Activated CD4-positive, alpha-beta T cell treated with anti-CD3 and anti-CD28 coated beads, Interleukin-2, amount 10 ng/mL, durations not matched to agents 7 days and 5 days (primary cell): ENCODE measurements at regions not wholly inside any gene's neighbourhood (a gene's known extent, or its start where the extent isn't known, plus 50 kb on each side); places are given as distances from the start of the nearest gene placed in this dataset.
"Not testable (repeated sequence)": the region's sequence is repeated elsewhere in the genome, so short reads cannot be mapped to it uniquely, and the experiment has no call there.

Source experiments
- CTCF ChIA-PET: fragments of 350-600 bp; sonication (Branson Sonifier 250); formaldehyde crosslinking; loops from one replicate; lab custom pipeline; 2021; ENCODE audit warnings: antibody characterized with exemption; lab: Charles Lee
- POLR2A ChIA-PET: fragments of 350-600 bp; sonication (Branson Sonifier 250); formaldehyde crosslinking; loops from one replicate; lab custom pipeline; 2021; ENCODE audit warnings: antibody characterized with exemption; lab: Charles Lee
- DNase-seq: peaks from one replicate; pipeline ENCODE4 v3.0.0-alpha.2; 2020
- H3K27ac Mint-ChIP-seq: one replicate; pipeline ENCODE4 v1.8.0; 2021; ENCODE audit warnings: mild to moderate bottlenecking, moderate library complexity, mixed read lengths
- H3K27me3 Mint-ChIP-seq: one replicate; pipeline ENCODE4 v1.8.0; 2021; ENCODE audit warnings: mixed read lengths
- H3K36me3 Mint-ChIP-seq: one replicate; pipeline ENCODE4 v1.8.0; 2021; ENCODE audit warnings: low read depth, mixed read lengths
- H3K4me1 Mint-ChIP-seq: one replicate; pipeline ENCODE4 v1.8.0; 2021; ENCODE audit warnings: mixed read lengths
- H3K4me3 Mint-ChIP-seq: one replicate; pipeline ENCODE4 v1.8.0; 2021; ENCODE audit warnings: mild to moderate bottlenecking, moderate library complexity, mixed read lengths
- H3K9me3 Mint-ChIP-seq: one replicate; pipeline ENCODE4 v1.8.0; 2021; ENCODE audit warnings: mixed read lengths

DNA sequence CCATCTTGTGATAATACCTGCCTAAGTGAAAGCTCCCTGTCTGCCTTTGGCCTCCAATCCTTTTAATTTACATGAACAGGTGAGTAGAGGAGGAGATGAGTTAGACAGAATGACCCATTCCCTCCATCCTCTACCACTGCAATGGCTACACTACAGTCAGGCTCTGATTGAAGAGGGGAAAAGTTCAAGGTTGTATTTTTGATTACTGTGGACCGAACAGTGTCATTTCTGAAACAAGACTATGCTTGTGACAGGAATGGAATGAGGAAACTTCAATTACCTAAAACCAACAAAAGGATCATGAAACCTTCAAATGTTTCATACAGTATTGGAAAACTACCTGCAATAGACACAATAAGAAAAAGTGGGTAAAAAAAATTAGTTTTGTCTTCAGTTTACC, 85.5 kb upstream of the GBE1 start:
- H3K27me3 Mint-ChIP-seq = no peaks in the 10 kb centered on the region
- POLR2A ChIA-PET = no interaction called here
- H3K4me1 Mint-ChIP-seq = no peaks in the 10 kb centered on the region
- DNase-seq = no peak
- no peak overlapping the region for H3K4me3 Mint-ChIP-seq
- no peaks in the 10 kb centered on the region for H3K36me3 Mint-ChIP-seq
- no peaks in the 10 kb centered on the region for H3K9me3 Mint-ChIP-seq
- H3K27ac Mint-ChIP-seq = no peak overlapping the region
- CTCF ChIA-PET = interaction anchor here (1.0 kb wide), 1 partner anchor 29 kb away, joined by 3 read pairs; no protein-coding TSS in a partner anchor

DNA sequence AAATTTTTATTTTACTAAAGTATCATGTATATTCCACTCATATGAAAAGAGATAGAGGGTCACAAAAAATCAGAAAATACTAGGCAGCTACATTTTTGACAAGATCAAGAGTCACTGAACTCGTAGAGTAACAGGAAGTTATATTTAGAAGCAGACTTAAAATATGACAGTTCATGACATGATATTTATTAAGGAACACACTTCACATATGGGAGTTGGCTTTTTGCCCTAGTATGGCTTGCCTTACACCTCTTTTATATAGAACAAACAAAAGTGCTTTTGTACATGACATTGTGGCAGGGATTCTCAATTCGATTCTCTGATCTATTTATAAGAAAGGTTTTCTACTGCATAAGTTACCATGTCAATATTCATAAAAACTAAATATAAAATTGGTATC, 80.1 kb upstream of the GBE1 start:
- H3K36me3 Mint-ChIP-seq = no peaks in the 10 kb centered on the region
- H3K9me3 Mint-ChIP-seq = no peaks in the 10 kb centered on the region
- H3K27me3 Mint-ChIP-seq = no peaks in the 10 kb centered on the region
- CTCF ChIA-PET = no interaction called here
- DNase-seq = no peak
- POLR2A ChIA-PET = no interaction called here
- no peaks in the 10 kb centered on the region for H3K4me1 Mint-ChIP-seq
- no peak overlapping the region for H3K27ac Mint-ChIP-seq
- no peak overlapping the region for H3K4me3 Mint-ChIP-seq

DNA sequence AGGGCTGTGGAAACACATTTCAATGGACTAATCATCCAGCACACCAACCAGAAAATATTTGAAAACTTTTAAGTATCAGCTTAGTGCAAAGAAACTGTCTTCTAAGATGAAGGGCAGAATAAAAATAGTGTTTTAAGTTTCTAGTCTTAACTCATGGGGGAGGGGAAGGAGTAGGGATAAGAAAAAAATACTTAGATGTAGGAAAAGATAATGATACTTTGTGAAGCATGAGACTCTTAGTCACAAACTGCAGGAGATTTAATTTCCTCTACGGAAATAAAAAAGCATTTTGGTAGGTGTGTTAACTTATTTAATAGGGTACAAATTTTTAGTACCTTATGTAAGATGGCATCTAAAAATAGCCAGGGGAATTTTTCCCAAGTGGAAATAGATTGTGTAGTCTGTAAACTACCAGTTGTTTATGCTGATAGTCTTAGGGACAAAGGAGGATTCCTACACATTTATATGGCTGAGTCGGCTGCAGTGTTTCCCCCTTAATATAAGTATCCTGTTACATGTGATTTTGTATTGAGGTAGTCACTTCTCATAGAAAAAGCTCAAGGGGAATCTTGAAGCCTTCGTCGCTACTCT, 78.2 kb upstream of the GBE1 start:
- H3K27me3 Mint-ChIP-seq = no peaks in the 10 kb centered on the region
- CTCF ChIA-PET = no interaction called here

DNA sequence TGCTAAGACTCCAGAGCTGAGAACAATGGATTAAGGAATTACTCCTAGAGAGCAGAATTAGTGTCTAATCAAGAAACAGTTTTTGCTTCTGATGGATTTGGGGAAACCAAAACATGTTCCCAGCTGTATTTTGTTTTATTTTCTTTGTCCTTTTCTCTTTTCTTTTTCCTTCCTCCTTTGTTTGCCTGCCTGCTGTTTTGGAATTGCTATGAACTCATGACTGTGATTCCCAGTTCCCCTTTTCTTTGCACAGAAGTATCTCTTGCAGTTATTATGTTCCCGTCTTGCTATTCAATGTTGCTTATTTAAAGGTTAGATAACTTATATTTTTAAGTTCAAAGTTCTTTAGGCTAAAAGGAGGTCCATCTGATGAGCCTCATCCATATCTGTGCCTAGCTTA, 77.0 kb upstream of the GBE1 start:
- Mint-ChIP-seq H3K27ac (no peak overlapping the region), H3K9me3 (no peaks in the 10 kb centered on the region), H3K27me3 (no peaks in the 10 kb centered on the region), H3K4me1 (no peaks in the 10 kb centered on the region), H3K36me3 (no peaks in the 10 kb centered on the region), H3K4me3 (no peak overlapping the region)
- CTCF ChIA-PET = no interaction called here
- DNase-seq = no peak
- POLR2A ChIA-PET = no interaction called here

More for the DNA sequence above, 78.2 kb upstream of the GBE1 start:
- POLR2A ChIA-PET = no interaction called here
- no peaks in the 10 kb centered on the region for H3K4me1 Mint-ChIP-seq
- DNase-seq = no peak
- no peaks in the 10 kb centered on the region for H3K36me3 Mint-ChIP-seq
- H3K27ac Mint-ChIP-seq = no peak overlapping the region
- H3K9me3 Mint-ChIP-seq = no peaks in the 10 kb centered on the region
- no peak overlapping the region for H3K4me3 Mint-ChIP-seq

DNA sequence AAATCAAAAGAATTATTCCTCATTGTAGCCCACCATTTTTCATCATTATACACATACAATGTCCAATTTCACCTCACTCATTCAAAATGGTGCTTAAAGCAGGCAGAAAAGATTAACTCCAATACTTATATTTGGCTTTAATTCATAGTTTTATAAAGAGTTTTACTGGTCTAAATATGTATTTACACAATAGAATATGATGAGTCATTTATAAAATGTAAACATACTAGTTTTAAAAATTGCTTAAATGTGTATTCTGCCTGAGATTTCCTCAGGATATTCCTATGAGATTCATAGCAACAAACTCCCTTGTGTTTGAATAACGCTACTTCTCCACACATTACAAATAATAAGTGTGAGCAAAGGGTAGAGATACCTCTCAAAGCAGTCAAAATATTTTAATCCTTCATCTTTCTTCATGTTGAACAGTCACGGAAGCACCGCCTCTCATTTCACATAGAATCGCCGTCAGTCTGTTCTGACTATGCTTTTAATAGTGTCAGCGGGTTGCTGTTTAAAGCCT, 75.7 kb upstream of the GBE1 start:
- POLR2A ChIA-PET = no interaction called here
- Mint-ChIP-seq H3K27ac (no peak overlapping the region), H3K9me3 (no peaks in the 10 kb centered on the region), H3K27me3 (no peaks in the 10 kb centered on the region), H3K4me1 (no peaks in the 10 kb centered on the region), H3K4me3 (no peak overlapping the region), H3K36me3 (no peaks in the 10 kb centered on the region)
- DNase-seq = no peak
- CTCF ChIA-PET = no interaction called here

DNA sequence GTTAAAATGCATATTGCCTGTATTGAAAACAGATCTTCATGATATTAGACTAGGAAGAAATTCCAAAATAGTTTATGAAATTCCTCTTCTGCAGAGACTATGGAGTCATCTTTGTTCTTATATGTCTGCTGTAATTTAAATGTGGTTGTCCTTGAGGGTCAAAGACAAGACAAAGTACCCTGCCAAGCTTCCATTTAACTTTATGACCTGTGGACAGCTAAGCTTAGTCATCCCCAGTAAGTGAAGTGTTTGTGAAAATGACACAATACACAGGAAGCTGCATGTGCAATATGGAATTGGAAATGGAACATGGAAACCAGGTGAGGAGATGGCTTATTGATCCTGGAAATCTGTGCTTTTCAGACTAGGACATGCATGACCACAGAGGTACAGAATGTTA, 68.5 kb upstream of the GBE1 start:
- no peaks in the 10 kb centered on the region for H3K27me3 Mint-ChIP-seq
- no peaks in the 10 kb centered on the region for H3K4me1 Mint-ChIP-seq
- no peak overlapping the region for H3K27ac Mint-ChIP-seq
- H3K9me3 Mint-ChIP-seq = no peaks in the 10 kb centered on the region
- H3K36me3 Mint-ChIP-seq = no peaks in the 10 kb centered on the region
- no peak overlapping the region for H3K4me3 Mint-ChIP-seq
- ChIA-PET POLR2A (no interaction called here), CTCF (no interaction called here)
- no peak for DNase-seq

DNA sequence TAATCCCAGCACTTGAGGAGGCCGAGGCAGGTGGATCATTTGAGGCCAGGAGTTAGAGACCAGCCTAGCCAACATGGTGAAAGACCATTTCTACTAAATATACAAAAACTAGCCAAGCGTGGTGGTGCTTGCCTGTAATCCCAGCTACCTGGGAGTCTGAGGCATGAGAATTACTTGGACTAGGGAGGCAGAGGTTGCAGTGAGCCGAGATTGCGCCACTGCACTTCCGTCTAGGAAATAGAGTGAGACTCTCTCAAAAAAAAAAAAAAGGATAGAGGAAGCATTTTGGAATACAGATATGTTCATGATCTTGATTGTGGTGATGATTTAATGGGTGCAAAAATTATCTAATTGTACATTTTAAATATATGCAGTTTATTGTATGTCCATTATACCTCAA, 67.8 kb upstream of the GBE1 start:
- H3K4me3 Mint-ChIP-seq, H3K27ac Mint-ChIP-seq, H3K4me1 Mint-ChIP-seq, CTCF ChIA-PET, H3K27me3 Mint-ChIP-seq, H3K36me3 Mint-ChIP-seq, POLR2A ChIA-PET, DNase-seq, H3K9me3 Mint-ChIP-seq: not testable (repeated sequence)

DNA sequence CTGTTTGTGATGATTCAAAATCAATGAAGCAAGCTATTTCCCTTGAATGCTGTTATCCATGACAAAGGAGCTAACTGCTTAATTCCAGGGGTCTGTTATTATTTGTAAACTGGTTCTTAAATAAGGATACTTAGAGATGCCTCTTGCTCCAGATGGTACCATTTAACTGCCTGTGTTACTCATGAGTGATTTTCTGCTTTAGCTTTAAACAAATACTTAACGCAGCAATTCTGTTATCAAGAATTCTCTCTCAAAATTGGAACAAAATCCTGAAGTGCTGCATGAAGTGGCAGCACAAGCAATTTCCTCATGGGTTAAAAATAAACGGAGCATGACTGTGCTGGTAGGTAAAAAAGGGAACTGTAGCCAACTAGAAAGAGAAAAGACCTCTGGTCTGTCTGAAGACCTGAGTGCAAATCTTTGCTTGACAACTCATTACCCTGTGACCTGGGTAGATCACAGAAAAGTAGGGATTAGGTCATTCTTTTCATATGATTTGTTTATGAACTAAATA, 62.5 kb upstream of the GBE1 start:
- Mint-ChIP-seq H3K27ac (no peak overlapping the region), H3K9me3 (peaks cover 3% of the 10 kb centered on the region), H3K4me3 (no peak overlapping the region), H3K4me1 (no peaks in the 10 kb centered on the region), H3K27me3 (no peaks in the 10 kb centered on the region), H3K36me3 (no peaks in the 10 kb centered on the region)
- DNase-seq = no peak
- ChIA-PET POLR2A (no interaction called here), CTCF (no interaction called here)

DNA sequence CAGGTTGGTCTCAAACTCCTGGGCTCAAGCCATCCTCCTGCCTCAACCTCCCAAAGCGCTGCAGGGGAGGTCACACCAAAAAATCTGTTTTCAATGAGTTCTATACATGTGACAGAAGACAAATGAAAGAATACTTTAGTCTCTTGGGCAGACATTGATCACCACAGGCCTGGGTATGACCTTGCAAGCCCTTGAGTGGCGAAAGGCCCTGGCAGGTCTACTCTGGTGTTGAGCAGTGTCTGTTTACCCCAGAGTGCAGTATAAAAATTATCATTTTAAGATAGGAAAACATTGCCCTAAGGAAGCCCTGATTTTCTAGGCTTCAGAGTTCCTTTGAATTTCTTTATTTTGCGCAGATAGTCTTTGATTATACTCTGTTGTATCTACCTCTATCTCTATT, 61.6 kb upstream of the GBE1 start:
- Mint-ChIP-seq H3K4me1 (no peaks in the 10 kb centered on the region), H3K27ac (no peak overlapping the region), H3K27me3 (no peaks in the 10 kb centered on the region), H3K36me3 (no peaks in the 10 kb centered on the region), H3K9me3 (peaks cover 3% of the 10 kb centered on the region), H3K4me3 (no peak overlapping the region)
- CTCF ChIA-PET = no interaction called here
- DNase-seq = no peak
- POLR2A ChIA-PET = no interaction called here

DNA sequence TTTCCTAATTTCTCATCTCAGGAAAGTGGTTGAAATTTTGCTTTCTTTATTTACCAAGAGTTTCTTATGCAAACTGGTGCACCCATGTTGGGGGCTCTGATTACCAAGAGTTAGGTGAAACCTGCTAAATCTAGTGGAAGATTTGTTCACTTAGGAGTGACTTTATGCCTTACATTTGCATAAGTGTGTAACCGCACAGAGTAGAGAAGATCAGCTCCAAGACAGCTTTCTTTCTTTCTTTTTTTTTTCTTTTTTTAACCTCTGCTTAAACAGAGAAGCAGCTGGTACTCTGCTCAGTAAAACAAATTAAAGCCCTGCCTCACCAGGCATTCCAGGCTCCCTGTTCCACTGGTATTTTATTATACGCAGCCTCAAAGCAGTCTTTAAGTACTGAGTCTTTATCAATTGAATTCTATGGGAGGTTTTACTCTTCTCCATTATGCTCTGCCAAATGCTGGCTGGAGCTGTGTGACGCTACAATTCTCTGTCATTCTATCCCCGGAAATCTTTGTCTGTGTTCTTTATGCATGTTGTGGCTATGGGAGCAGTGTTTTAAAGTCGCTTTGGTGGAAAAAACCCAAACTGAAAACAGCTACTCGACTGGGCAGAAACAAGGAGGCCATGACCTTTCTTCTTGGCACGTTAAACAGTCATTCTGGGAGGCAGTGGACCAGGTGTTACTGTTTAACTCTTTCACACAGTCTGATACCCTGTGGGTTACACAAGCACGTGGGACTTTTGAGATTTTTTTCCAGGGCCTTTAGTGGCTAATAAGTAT, 55.2 kb upstream of the GBE1 start:
- CTCF ChIA-PET = no interaction called here
- Mint-ChIP-seq H3K4me1 (no peaks in the 10 kb centered on the region), H3K27me3 (no peaks in the 10 kb centered on the region), H3K27ac (no peak overlapping the region), H3K9me3 (peaks cover 3% of the 10 kb centered on the region), H3K4me3 (no peak overlapping the region), H3K36me3 (no peaks in the 10 kb centered on the region)
- no peak for DNase-seq
- POLR2A ChIA-PET = no interaction called here

DNA sequence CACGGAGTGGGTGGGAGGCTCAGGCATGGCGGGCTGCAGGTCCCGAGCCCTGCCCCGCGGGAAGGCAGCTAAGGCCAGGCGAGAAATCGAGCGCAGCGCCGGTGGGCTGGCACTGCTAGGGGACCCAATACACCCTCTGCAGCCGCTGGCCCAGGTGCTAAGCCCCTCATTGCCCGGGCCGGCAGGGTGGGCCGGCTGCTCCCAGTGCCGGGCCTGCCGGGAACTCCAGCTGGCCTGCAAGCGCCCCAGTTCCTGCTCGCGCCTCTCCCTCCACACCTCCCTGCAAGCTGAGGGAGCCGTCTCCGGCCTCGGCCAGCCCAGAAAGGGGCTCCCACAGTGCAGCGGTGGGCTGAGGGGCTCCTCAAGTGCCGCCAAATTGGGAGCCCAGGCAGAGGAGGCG, 50.7 kb upstream of the GBE1 start:
- CTCF ChIA-PET, H3K27me3 Mint-ChIP-seq, H3K36me3 Mint-ChIP-seq, H3K4me1 Mint-ChIP-seq, H3K4me3 Mint-ChIP-seq, DNase-seq, POLR2A ChIA-PET, H3K9me3 Mint-ChIP-seq, H3K27ac Mint-ChIP-seq: not testable (repeated sequence)
